Trophoblast cell (in vitro differentiated cells and primary cell): ENCODE measurements at regions not wholly inside any gene's neighbourhood (a gene's known extent, or its start where the extent isn't known, plus 50 kb on each side); places are given as distances from the start of the nearest gene placed in this dataset.

Experiments
- DNase-seq, 2 donors: peaks; one replicate each; pipeline ENCODE4 v3.0.0-alpha.2; 2016
- H2AFZ ChIP-seq: 2 replicates; pipeline ENCODE4 v1.6.1; 2013; ENCODE audit warnings: low read length, moderate library complexity, mild to moderate bottlenecking; ENCODE audit not compliant: insufficient read depth, poor library complexity
- H2AK5ac ChIP-seq: 2 replicates; pipeline ENCODE4 v1.6.1; 2013; ENCODE audit warnings: mild to moderate bottlenecking, low read length
- H2BK120ac ChIP-seq: 2 replicates; pipeline ENCODE4 v1.6.1; 2013; ENCODE audit warnings: low read length, mild to moderate bottlenecking, moderate library complexity; ENCODE audit not compliant: insufficient read depth, poor library complexity
- H2BK12ac ChIP-seq: 2 replicates; pipeline ENCODE4 v1.6.1; 2013; ENCODE audit warnings: mild to moderate bottlenecking, low read length, moderate library complexity
- H2BK5ac ChIP-seq: 2 replicates; pipeline ENCODE4 v1.6.1; 2013; ENCODE audit warnings: low read length, low read depth, moderate library complexity, mild to moderate bottlenecking; ENCODE audit not compliant: poor library complexity
- H3K14ac ChIP-seq: 2 replicates; pipeline ENCODE4 v1.6.1; 2013; ENCODE audit warnings: mild to moderate bottlenecking, low read length
- H3K18ac ChIP-seq: 2 replicates; pipeline ENCODE4 v1.6.1; 2013; ENCODE audit warnings: mild to moderate bottlenecking, low read length
- H3K23ac ChIP-seq: 2 replicates; pipeline ENCODE4 v1.6.1; 2013; ENCODE audit warnings: low read length
- H3K27ac ChIP-seq: 2 replicates; pipeline ENCODE4 v1.5.1; 2013; ENCODE audit warnings: low read depth, mild to moderate bottlenecking, inconsistent platforms, low read length, moderate library complexity
- H3K27me3 ChIP-seq: 2 replicates; pipeline ENCODE4 v1.6.1; 2013; ENCODE audit warnings: inconsistent platforms, mild to moderate bottlenecking, low read length, moderate library complexity; ENCODE audit not compliant: insufficient read depth
- H3K36me3 ChIP-seq, 2 experiments: 1 replicate in 1 of 2; 2 replicates in 1 of 2; pipeline ENCODE4 v1.6.1; 2013; ENCODE audit warnings: low read length in 2 of 2, mild to moderate bottlenecking in 2 of 2, moderate library complexity in 1 of 2; ENCODE audit not compliant: insufficient read depth in 2 of 2, control insufficient read depth in 1 of 2
- H3K4ac ChIP-seq: 2 replicates; pipeline ENCODE4 v1.6.1; 2013; ENCODE audit warnings: low read depth, mild to moderate bottlenecking, low read length, moderate library complexity
- H3K4me1 ChIP-seq, 2 experiments: 1 replicate in 1 of 2; 2 replicates in 1 of 2; pipeline ENCODE4 v1.6.1; 2013; ENCODE audit warnings: low read length in 2 of 2, mild to moderate bottlenecking in 2 of 2, moderate library complexity in 1 of 2; ENCODE audit not compliant: insufficient read depth in 2 of 2, control insufficient read depth in 1 of 2
- H3K4me2 ChIP-seq: 2 replicates; pipeline ENCODE4 v1.6.1; 2013; ENCODE audit warnings: inconsistent platforms, mild to moderate bottlenecking, low read length, moderate library complexity
- H3K4me3 ChIP-seq: 2 replicates; pipeline ENCODE4 v1.5.1; 2013; ENCODE audit warnings: mild to moderate bottlenecking, low read depth, low read length, inconsistent platforms
- H3K79me1 ChIP-seq: one replicate; pipeline ENCODE4 v1.6.1; 2013; ENCODE audit warnings: low read length
- H3K79me2 ChIP-seq: 2 replicates; pipeline ENCODE4 v1.6.1; 2013; ENCODE audit warnings: low read length, mild to moderate bottlenecking; ENCODE audit not compliant: control insufficient read depth, insufficient read depth, poor library complexity
- H3K9ac ChIP-seq: 2 replicates; pipeline ENCODE4 v1.6.1; 2013; ENCODE audit warnings: mild to moderate bottlenecking, low read length
- H3K9me3 ChIP-seq: 2 replicates; pipeline ENCODE4 v1.6.1; 2013; ENCODE audit warnings: low read depth, mild to moderate bottlenecking, control low read depth, inconsistent platforms, low read length; ENCODE audit not compliant: insufficient read depth
- H4K12ac ChIP-seq: 2 replicates; pipeline ENCODE4 v1.6.1; 2013; ENCODE audit warnings: low read depth, mild to moderate bottlenecking, low read length, moderate library complexity
- H4K8ac ChIP-seq: 2 replicates; pipeline ENCODE4 v1.6.1; 2013; ENCODE audit warnings: low read depth, mild to moderate bottlenecking, low read length, moderate library complexity
- H4K91ac ChIP-seq: one replicate; pipeline ENCODE4 v1.6.1; 2013; ENCODE audit warnings: low read depth, mild to moderate bottlenecking, low read length, moderate library complexity
- WGBS: extraction: QIAGEN DNeasy Blood & Tissue Kit; methylation state at CpG from one replicate; pipeline ENCODE4 v1.1.7; 2013; ENCODE audit warnings: missing lambda C conversion rate; ENCODE audit not compliant: insufficient read length, insufficient coverage; ENCODE audit errors: extremely low coverage; 5-methylcytosine and 5-hydroxymethylcytosine counted together

DNA sequence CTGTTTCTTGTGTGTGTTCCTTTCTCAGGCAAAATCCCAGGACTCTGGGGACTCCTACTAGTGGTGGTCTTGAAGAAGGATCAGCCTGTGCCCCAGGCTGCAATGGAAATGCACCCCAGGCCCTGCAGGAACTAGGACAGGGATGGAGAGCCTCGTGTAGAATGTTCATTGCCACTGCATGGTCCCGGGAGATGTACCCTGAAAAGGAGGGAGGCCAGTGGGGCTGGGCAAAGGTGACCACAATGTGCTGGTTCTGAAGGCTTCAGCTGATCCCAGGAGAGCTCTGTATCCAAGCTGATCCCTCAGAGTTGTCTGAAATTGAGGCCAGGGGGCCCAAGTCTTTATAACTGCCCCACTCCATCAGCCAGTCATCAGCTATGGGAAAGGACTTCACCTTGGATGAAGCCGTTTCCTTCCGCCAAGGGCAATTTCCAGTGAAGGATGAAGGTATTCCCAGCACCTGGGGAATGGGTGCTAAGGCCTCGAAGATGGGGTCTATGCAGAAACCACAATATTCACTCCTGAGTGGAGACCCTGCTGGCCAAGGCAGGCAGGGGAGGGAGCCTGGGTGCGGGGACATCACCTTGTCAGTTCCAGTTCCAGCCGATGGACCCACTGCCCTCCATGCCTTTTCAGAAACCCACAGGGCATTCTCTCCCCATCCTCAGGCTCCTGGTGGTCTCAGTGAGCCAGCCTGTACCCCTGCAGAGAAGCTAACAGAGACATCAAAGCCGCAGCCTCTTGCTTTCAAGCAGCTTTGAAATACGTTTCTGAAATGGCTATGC is 59.9 kb upstream of the CDH5 start:
- H3K23ac ChIP-seq, result no peak overlapping the region
- H3K27ac ChIP-seq, result no peak overlapping the region
- H3K4me2 ChIP-seq, result no peak overlapping the region
- no peaks in the 10 kb centered on the region for H3K27me3 ChIP-seq
- H3K4ac ChIP-seq, result no peak overlapping the region
- no peak overlapping the region for H3K18ac ChIP-seq
- H4K8ac ChIP-seq, result no peak overlapping the region
- no peaks in the 10 kb centered on the region for H3K79me2 ChIP-seq
- peaks cover 4% of the 10 kb centered on the region for H3K9me3 ChIP-seq
- no peak overlapping the region for H2AFZ ChIP-seq
- H3K4me1 ChIP-seq, result no peaks in the 10 kb centered on the region
- no peak overlapping the region for H4K12ac ChIP-seq
- DNase-seq, result no peak
- H2BK5ac ChIP-seq, result no peak overlapping the region
- no peak overlapping the region for H3K14ac ChIP-seq
- no peak overlapping the region for H2BK12ac ChIP-seq
- no peak overlapping the region for H2AK5ac ChIP-seq
- no peak overlapping the region for H3K4me3 ChIP-seq
- H2BK120ac ChIP-seq, result no peak overlapping the region
- H3K36me3 ChIP-seq, result no peaks in the 10 kb centered on the region
- WGBS, result no CpG with 5 or more reads among the region's 9 CpGs
- no peak overlapping the region for H3K9ac ChIP-seq
- no peak overlapping the region for H4K91ac ChIP-seq
- no peaks in the 10 kb centered on the region for H3K79me1 ChIP-seq

DNA sequence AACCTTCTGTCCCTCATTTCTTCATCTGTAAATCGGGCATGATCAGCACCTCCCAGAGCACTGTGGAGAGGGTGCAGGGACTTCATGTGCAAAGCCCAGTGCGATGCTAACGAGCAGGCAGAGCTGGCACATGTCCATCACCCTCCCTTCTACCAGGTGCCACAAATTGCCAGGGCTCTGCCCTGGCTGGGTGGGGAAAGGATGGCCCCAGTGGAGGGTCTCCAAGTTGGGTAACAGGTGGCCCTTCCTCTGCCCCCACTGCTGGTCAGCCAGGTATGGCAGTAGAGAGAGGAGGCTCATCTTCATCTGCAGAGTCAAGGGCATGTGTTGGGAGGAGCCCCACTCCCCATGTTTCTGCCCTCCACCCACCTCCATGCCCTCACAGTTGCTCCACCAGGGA is 61.5 kb upstream of the CDH5 start:
- Histone ChIP-seq H3K27me3 (no peaks in the 10 kb centered on the region), H2BK5ac (no peak overlapping the region), H3K27ac (no peak overlapping the region), H3K36me3 (no peaks in the 10 kb centered on the region), H2BK120ac (no peak overlapping the region), H3K4me2 (no peak overlapping the region), H2BK12ac (no peak overlapping the region), H3K4ac (no peak overlapping the region), H3K79me2 (no peaks in the 10 kb centered on the region), H4K8ac (no peak overlapping the region), H3K79me1 (no peaks in the 10 kb centered on the region), H3K9ac (no peak overlapping the region), H3K4me1 (no peaks in the 10 kb centered on the region), H2AK5ac (no peak overlapping the region), H3K4me3 (no peak overlapping the region), H3K9me3 (peaks cover 4% of the 10 kb centered on the region), H4K91ac (no peak overlapping the region), H4K12ac (no peak overlapping the region), H2AFZ (no peak overlapping the region), H3K14ac (no peak overlapping the region), H3K23ac (no peak overlapping the region), H3K18ac (no peak overlapping the region)
- WGBS, result no CpG with 5 or more reads among the region's 3 CpGs
- no peak for DNase-seq

DNA sequence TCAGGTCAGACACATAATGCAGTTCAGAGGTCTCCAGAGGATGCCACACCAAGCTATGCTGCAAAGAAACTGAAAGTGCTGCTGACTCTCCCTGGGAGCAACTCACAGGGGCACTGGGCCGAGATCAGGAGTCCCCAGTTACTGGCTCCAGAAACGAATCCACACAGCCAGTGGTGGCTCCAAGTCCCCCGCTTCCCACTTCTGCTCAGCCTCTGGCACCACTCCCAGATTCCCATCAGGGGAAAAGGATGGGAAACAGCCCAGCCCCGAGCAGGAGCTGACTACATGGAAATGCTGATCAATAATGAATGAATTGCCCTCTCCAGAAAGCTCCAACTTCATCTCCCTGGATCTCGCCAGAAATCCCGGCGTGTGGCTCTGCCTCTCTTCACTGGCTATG is 62.3 kb upstream of the CDH5 start:
- H2BK120ac ChIP-seq, result no peak overlapping the region
- no peaks in the 10 kb centered on the region for H3K79me1 ChIP-seq
- H4K91ac ChIP-seq, result no peak overlapping the region
- no peak overlapping the region for H2AK5ac ChIP-seq
- H4K8ac ChIP-seq, result no peak overlapping the region
- no CpG with 5 or more reads among the region's 7 CpGs for WGBS
- no peak overlapping the region for H3K4ac ChIP-seq
- DNase-seq, result no peak
- H3K36me3 ChIP-seq, result no peaks in the 10 kb centered on the region
- no peak overlapping the region for H3K27ac ChIP-seq
- no peaks in the 10 kb centered on the region for H3K4me1 ChIP-seq
- peaks cover 4% of the 10 kb centered on the region for H3K9me3 ChIP-seq
- H3K9ac ChIP-seq, result no peak overlapping the region
- H3K14ac ChIP-seq, result no peak overlapping the region
- no peak overlapping the region for H2AFZ ChIP-seq
- no peak overlapping the region for H3K23ac ChIP-seq
- H4K12ac ChIP-seq, result no peak overlapping the region
- no peaks in the 10 kb centered on the region for H3K27me3 ChIP-seq
- H2BK12ac ChIP-seq, result no peak overlapping the region
- H3K4me2 ChIP-seq, result no peak overlapping the region
- no peak overlapping the region for H3K18ac ChIP-seq
- no peak overlapping the region for H3K4me3 ChIP-seq
- no peaks in the 10 kb centered on the region for H3K79me2 ChIP-seq
- no peak overlapping the region for H2BK5ac ChIP-seq

DNA sequence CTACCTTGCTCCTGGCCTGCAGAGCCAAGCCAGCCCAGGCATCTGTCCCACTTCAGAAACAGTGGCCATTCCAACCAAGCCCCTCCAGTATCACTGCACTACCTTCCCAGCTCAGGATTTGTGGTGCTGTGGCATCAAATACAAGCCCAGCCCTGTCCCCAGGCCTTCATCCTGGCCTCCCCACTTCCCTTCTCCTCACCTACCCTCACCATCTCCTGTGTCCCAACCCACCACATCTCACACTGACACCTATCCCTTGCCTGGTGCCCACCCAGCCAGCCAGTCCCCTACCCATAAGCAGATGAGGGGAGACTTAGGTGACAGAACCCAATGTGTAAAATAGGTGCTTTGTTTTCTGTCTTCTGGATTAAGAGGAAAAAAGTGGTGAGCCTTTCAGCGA is 66.0 kb upstream of the CDH5 start:
- Histone ChIP-seq H3K23ac (no peak overlapping the region), H2AFZ (no peak overlapping the region), H3K79me2 (no peaks in the 10 kb centered on the region), H3K36me3 (no peaks in the 10 kb centered on the region), H3K4me2 (no peak overlapping the region), H3K4ac (no peak overlapping the region), H3K27me3 (no peaks in the 10 kb centered on the region), H3K9me3 (peaks cover 4% of the 10 kb centered on the region), H3K27ac (no peak overlapping the region), H4K91ac (no peak overlapping the region), H3K9ac (no peak overlapping the region), H4K8ac (no peak overlapping the region), H2BK12ac (peak overlapping the region; percentile 16), H3K18ac (no peak overlapping the region), H3K79me1 (peaks cover 6% of the 10 kb centered on the region), H3K4me3 (no peak overlapping the region), H3K4me1 (peaks cover 10 to 12% of the 10 kb centered on the region in 2 experiments), H3K14ac (no peak overlapping the region), H2BK5ac (no peak overlapping the region), H4K12ac (no peak overlapping the region), H2AK5ac (no peak overlapping the region), H2BK120ac (no peak overlapping the region)
- no peak for DNase-seq
- no CpG with 5 or more reads among the region's 1 CpG for WGBS
